ENCODE measurements at regions not wholly inside any gene's neighbourhood (a gene's known extent, or its start where the extent isn't known, plus 50 kb on each side); places are given as distances from the start of the nearest gene placed in this dataset.

DNA sequence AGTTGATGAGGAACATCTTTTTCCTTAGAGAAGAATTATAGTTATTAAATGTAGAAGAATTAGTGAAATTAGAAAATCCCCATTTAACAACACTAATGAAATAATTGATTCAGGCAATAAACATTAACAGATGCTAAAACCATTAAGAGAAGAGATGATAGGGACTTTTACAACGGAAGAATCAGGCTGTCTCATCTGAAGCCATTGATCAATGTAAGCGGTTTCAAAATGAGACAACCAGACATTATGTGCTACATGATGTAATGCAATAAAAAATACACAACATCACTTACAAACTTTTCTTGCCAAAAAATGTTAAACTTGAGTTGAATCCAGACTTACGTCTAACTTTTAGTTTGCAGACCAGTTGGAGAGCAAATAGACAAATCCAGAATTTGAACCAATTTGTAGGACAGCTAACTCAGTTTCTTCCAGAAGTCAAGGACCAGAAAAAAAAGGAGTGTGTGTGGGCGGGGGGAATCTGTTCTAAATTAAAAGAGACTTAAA lies 165.4 kb upstream of the DPT start:
- no peak for TF ChIP-seq ZNF423 (CRISPR knock-in tag; IDR thresholded peaks at IDR 0.05)
- TF ChIP-seq, protein P1, sequence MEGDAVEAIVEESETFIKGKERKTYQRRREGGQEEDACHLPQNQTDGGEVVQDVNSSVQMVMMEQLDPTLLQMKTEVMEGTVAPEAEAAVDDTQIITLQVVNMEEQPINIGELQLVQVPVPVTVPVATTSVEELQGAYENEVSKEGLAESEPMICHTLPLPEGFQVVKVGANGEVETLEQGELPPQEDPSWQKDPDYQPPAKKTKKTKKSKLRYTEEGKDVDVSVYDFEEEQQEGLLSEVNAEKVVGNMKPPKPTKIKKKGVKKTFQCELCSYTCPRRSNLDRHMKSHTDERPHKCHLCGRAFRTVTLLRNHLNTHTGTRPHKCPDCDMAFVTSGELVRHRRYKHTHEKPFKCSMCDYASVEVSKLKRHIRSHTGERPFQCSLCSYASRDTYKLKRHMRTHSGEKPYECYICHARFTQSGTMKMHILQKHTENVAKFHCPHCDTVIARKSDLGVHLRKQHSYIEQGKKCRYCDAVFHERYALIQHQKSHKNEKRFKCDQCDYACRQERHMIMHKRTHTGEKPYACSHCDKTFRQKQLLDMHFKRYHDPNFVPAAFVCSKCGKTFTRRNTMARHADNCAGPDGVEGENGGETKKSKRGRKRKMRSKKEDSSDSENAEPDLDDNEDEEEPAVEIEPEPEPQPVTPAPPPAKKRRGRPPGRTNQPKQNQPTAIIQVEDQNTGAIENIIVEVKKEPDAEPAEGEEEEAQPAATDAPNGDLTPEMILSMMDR (IDR thresholded peaks at IDR 0.05), result no peak
- TF ChIP-seq SP1 (CRISPR knock-in tag; conservative IDR thresholded peaks at IDR 0.05), result no peak
- TF ChIP-seq CBFB (CRISPR knock-in tag; IDR thresholded peaks at IDR 0.05; ENCODE audit: low read depth), result no peak
- TF ChIP-seq, protein P2, sequence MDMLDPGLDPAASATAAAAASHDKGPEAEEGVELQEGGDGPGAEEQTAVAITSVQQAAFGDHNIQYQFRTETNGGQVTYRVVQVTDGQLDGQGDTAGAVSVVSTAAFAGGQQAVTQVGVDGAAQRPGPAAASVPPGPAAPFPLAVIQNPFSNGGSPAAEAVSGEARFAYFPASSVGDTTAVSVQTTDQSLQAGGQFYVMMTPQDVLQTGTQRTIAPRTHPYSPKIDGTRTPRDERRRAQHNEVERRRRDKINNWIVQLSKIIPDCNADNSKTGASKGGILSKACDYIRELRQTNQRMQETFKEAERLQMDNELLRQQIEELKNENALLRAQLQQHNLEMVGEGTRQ (CRISPR knock-in tag; IDR thresholded peaks at IDR 0.05), result no peak
- TF ChIP-seq CREM (CRISPR knock-in tag; IDR thresholded peaks at IDR 0.05), result no peak
- TF ChIP-seq CREB1 (CRISPR knock-in tag; IDR thresholded peaks at IDR 0.05), result no peak
- TF ChIP-seq, protein P3, sequence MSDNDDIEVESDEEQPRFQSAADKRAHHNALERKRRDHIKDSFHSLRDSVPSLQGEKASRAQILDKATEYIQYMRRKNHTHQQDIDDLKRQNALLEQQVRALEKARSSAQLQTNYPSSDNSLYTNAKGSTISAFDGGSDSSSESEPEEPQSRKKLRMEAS (CRISPR knock-in tag; IDR thresholded peaks at IDR 0.05), result no peak
- no peak for TF ChIP-seq NFATC4 (CRISPR knock-in tag; IDR thresholded peaks at IDR 0.05)
- TF ChIP-seq JUN (CRISPR knock-in tag; IDR thresholded peaks at IDR 0.05), result no peak
